ENCODE measurements at regions not wholly inside any gene's neighbourhood (a gene's known extent, or its start where the extent isn't known, plus 50 kb on each side); places are given as distances from the start of the nearest gene placed in this dataset.

- TF ChIP-seq CTCF (IDR thresholded peaks at IDR 0.05; ENCODE audit: low read depth, low read length): no peak
- no peak for TF ChIP-seq EZH2phosphoT487 (IDR thresholded peaks at IDR 0.05; ENCODE audit: low read depth)
Measured at GRCh38 chrX:39848243-39848642, 249.5 kb downstream of the BCOR start.

All from OCI-LY3 (cell line).